Fibroblast of skin of scalp (primary cell): ENCODE measurements at regions not wholly inside any gene's neighbourhood (a gene's known extent, or its start where the extent isn't known, plus 50 kb on each side); places are given as distances from the start of the nearest gene placed in this dataset.
"Not testable (repeated sequence)": the region's sequence is repeated elsewhere in the genome, so short reads cannot be mapped to it uniquely, and the experiment has no call there.

Experiments
- DNase-seq: peaks from one replicate; pipeline ENCODE4 v3.0.0-alpha.2; 2013

- DNase-seq: no peak
Observed at GRCh38 chr2:143948710-143949109, 571.2 kb downstream of the ZEB2 start.

GRCh38 chr2:143946436-143947391 lies 573.2 kb downstream of the ZEB2 start:
- peak; percentile 91 for DNase-seq

GRCh38 chr2:143942486-143942885 lies 577.4 kb downstream of the ZEB2 start:
- no peak for DNase-seq

- no peak for DNase-seq
Observed at GRCh38 chr2:143940720-143941119, 579.2 kb downstream of the ZEB2 start.

- DNase-seq: peak; percentile 74
Observed at GRCh38 chr2:143939626-143940330, 580.1 kb downstream of the ZEB2 start.

- no peak for DNase-seq
Observed at GRCh38 chr2:143937723-143938350, 582.1 kb downstream of the ZEB2 start.

GRCh38 chr2:143936848-143937722 lies 582.8 kb downstream of the ZEB2 start:
- DNase-seq: peak; percentile 46

GRCh38 chr2:143936538-143936847 lies 583.4 kb downstream of the ZEB2 start:
- no peak for DNase-seq

- no peak for DNase-seq
Observed at GRCh38 chr2:143935482-143935752, 584.5 kb downstream of the ZEB2 start.

- DNase-seq: peak; percentile 22
Observed at GRCh38 chr2:143934626-143935481, 585.1 kb downstream of the ZEB2 start.

GRCh38 chr2:143933946-143934569 lies 585.9 kb downstream of the ZEB2 start:
- DNase-seq: no peak

GRCh38 chr2:143930891-143931290 lies 589.0 kb downstream of the ZEB2 start:
- DNase-seq: no peak

GRCh38 chr2:143928613-143929012 lies 591.3 kb downstream of the ZEB2 start:
- no peak for DNase-seq

- DNase-seq: no peak
Observed at GRCh38 chr2:143928184-143928583, 591.7 kb downstream of the ZEB2 start.

- no peak for DNase-seq
Observed at GRCh38 chr2:143926736-143927135, 593.2 kb downstream of the ZEB2 start.

GRCh38 chr2:143922261-143922830 lies 597.6 kb downstream of the ZEB2 start:
- not testable (repeated sequence) for DNase-seq

GRCh38 chr2:143918465-143918989 lies 601.4 kb downstream of the ZEB2 start:
- no peak for DNase-seq

- DNase-seq: no peak
Observed at GRCh38 chr2:143916781-143917180, 603.1 kb downstream of the ZEB2 start.

- peak; percentile 49 for DNase-seq
Observed at GRCh38 chr2:143909577-143910353, 610.2 kb downstream of the ZEB2 start.

GRCh38 chr2:143908843-143909242 lies 611.1 kb downstream of the ZEB2 start:
- no peak for DNase-seq
